HepG2 (cell line): ENCODE measurements at regions not wholly inside any gene's neighbourhood (a gene's known extent, or its start where the extent isn't known, plus 50 kb on each side); places are given as distances from the start of the nearest gene placed in this dataset.
A peak's percentile ranks its signal among the peaks of the same experiment; 100 is the strongest.

Experiments
- BORCS8-MEF2B ChIP-seq: sonication (generic); formaldehyde crosslinking; IDR thresholded peaks from 2 replicates; pipeline ENCODE4 v1.8.0; 2022; ENCODE audit warnings: mild to moderate bottlenecking, missing genetic modification reagents
- FOSL1 ChIP-seq: sonication (generic); formaldehyde crosslinking; IDR thresholded peaks from 2 replicates; pipeline ENCODE4 v1.9.0; 2021; ENCODE audit warnings: missing genetic modification reagents, borderline replicate concordance
- GFI1 ChIP-seq: sonication (generic); formaldehyde crosslinking; IDR thresholded peaks from 2 replicates; pipeline ENCODE4 v1.5.0; 2020; ENCODE audit warnings: missing genetic modification reagents, mild to moderate bottlenecking, borderline replicate concordance
- HNF4G ChIP-seq, 2 experiments: sonication (generic) in 1 of 2; formaldehyde crosslinking in 1 of 2; IDR thresholded peaks; 2 replicates each; pipeline versions ENCODE4 v1.4.0 to v1.6.1; 2011 to 2020; ENCODE audit warnings: borderline replicate concordance in 2 of 2, low read depth in 2 of 2, mild to moderate bottlenecking in 2 of 2, low read length in 1 of 2, missing genetic modification reagents in 1 of 2, moderate library complexity in 1 of 2
- MYC ChIP-seq: sonication (generic); formaldehyde crosslinking; IDR thresholded peaks from 2 replicates; pipeline ENCODE4 v1.9.0; 2021; ENCODE audit warnings: missing genetic modification reagents, borderline replicate concordance
- PRMT3 ChIP-seq: sonication (generic); formaldehyde crosslinking; IDR thresholded peaks from 2 replicates; pipeline ENCODE4 v1.8.1; 2022; ENCODE audit warnings: low read depth, mild to moderate bottlenecking, moderate library complexity, missing genetic modification reagents, borderline replicate concordance
- RORA ChIP-seq: sonication (generic); formaldehyde crosslinking; IDR thresholded peaks from 2 replicates; pipeline ENCODE4 v1.5.0; 2020; ENCODE audit warnings: mild to moderate bottlenecking, missing genetic modification reagents, moderate library complexity
- THYN1 ChIP-seq: sonication (generic); formaldehyde crosslinking; IDR thresholded peaks from 2 replicates; pipeline ENCODE4 v1.8.1; 2023; ENCODE audit warnings: low read depth, mild to moderate bottlenecking, moderate library complexity, missing genetic modification reagents, borderline replicate concordance
- U2AF2 ChIP-seq: fragments of 200-400 bp; formaldehyde crosslinking; IDR thresholded peaks from 2 replicates; pipeline ENCODE4 v1.6.1; 2017; ENCODE audit warnings: low read depth, mild to moderate bottlenecking, low read length
- YEATS2 ChIP-seq: sonication (generic); formaldehyde crosslinking; IDR thresholded peaks from 2 replicates; pipeline ENCODE4 v1.4.0; 2020; ENCODE audit warnings: missing genetic modification reagents, borderline replicate concordance
- ZFY ChIP-seq: sonication (generic); formaldehyde crosslinking; IDR thresholded peaks from 2 replicates; pipeline ENCODE4 v1.4.0; 2020; ENCODE audit warnings: missing genetic modification reagents
- ZHX2 ChIP-seq, 2 experiments: sonication (generic) in 1 of 2; formaldehyde crosslinking in 1 of 2; IDR thresholded peaks; 2 replicates each; pipeline versions ENCODE4 v1.6.1 to v1.9.0; 2014 to 2022; ENCODE audit warnings: antibody characterized with exemption in 1 of 2, borderline replicate concordance in 1 of 2, inconsistent platforms in 1 of 2, low read depth in 1 of 2, missing genetic modification reagents in 1 of 2
- ZNF10 ChIP-seq: sonication (generic); formaldehyde crosslinking; IDR thresholded peaks from 2 replicates; pipeline ENCODE4 v1.4.0; 2020; ENCODE audit warnings: mild to moderate bottlenecking, low read depth, missing genetic modification reagents, borderline replicate concordance
- ZNF3 ChIP-seq: IDR thresholded peaks from 2 replicates; pipeline ENCODE4 v1.7.0; 2017; ENCODE audit warnings: inconsistent platforms
- ZNF451 ChIP-seq: sonication (generic); formaldehyde crosslinking; IDR thresholded peaks from 2 replicates; pipeline ENCODE4 v1.5.0; 2020; ENCODE audit warnings: mild to moderate bottlenecking, missing genetic modification reagents
- ZNF724P ChIP-seq: sonication (generic); formaldehyde crosslinking; IDR thresholded peaks from 2 replicates; pipeline ENCODE4 v1.8.0; 2022; ENCODE audit warnings: missing genetic modification reagents, borderline replicate concordance
- ZNF768 ChIP-seq: sonication (generic); formaldehyde crosslinking; IDR thresholded peaks from 2 replicates; pipeline ENCODE4 v1.4.0; 2020; ENCODE audit warnings: missing genetic modification reagents
- ZNF891 ChIP-seq: sonication (generic); formaldehyde crosslinking; IDR thresholded peaks from 2 replicates; pipeline ENCODE4 v1.5.0; 2020; ENCODE audit warnings: mild to moderate bottlenecking, missing genetic modification reagents
- TF ChIP-seq, protein P1 (sequence below): sonication (generic); formaldehyde crosslinking; IDR thresholded peaks from 2 replicates; pipeline ENCODE4 v1.4.0; 2020; ENCODE audit warnings: missing genetic modification reagents

GRCh38 chr2:62568983-62569837 is 63.2 kb upstream of the TMEM17 start (continued):
- TF ChIP-seq, protein P1, sequence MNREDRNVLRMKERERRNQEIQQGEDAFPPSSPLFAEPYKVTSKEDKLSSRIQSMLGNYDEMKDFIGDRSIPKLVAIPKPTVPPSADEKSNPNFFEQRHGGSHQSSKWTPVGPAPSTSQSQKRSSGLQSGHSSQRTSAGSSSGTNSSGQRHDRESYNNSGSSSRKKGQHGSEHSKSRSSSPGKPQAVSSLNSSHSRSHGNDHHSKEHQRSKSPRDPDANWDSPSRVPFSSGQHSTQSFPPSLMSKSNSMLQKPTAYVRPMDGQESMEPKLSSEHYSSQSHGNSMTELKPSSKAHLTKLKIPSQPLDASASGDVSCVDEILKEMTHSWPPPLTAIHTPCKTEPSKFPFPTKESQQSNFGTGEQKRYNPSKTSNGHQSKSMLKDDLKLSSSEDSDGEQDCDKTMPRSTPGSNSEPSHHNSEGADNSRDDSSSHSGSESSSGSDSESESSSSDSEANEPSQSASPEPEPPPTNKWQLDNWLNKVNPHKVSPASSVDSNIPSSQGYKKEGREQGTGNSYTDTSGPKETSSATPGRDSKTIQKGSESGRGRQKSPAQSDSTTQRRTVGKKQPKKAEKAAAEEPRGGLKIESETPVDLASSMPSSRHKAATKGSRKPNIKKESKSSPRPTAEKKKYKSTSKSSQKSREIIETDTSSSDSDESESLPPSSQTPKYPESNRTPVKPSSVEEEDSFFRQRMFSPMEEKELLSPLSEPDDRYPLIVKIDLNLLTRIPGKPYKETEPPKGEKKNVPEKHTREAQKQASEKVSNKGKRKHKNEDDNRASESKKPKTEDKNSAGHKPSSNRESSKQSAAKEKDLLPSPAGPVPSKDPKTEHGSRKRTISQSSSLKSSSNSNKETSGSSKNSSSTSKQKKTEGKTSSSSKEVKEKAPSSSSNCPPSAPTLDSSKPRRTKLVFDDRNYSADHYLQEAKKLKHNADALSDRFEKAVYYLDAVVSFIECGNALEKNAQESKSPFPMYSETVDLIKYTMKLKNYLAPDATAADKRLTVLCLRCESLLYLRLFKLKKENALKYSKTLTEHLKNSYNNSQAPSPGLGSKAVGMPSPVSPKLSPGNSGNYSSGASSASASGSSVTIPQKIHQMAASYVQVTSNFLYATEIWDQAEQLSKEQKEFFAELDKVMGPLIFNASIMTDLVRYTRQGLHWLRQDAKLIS = no peak; the same call in 1 of the 2 replicates
- no peak for TF ChIP-seq U2AF2
- peak; percentile 97 for TF ChIP-seq ZNF3 (CRISPR knock-in tag)
- no peak for TF ChIP-seq MYC (CRISPR knock-in tag)
- TF ChIP-seq ZNF10 (CRISPR knock-in tag) = no peak
- TF ChIP-seq ZNF768 (CRISPR knock-in tag) = no peak
- TF ChIP-seq ZFY (CRISPR knock-in tag) = peak; percentile 16; the same call in 1 of the 2 replicates
- no peak for TF ChIP-seq BORCS8-MEF2B
- no peak for TF ChIP-seq ZNF451
- peak; percentile 97 for TF ChIP-seq HNF4G (IDR thresholded peaks at IDR 0.05; ENCODE audit: borderline replicate concordance, low read depth, low read length)
- TF ChIP-seq HNF4G (CRISPR knock-in tag; IDR thresholded peaks at IDR 0.05; ENCODE audit: borderline replicate concordance, low read depth) = peak; percentile 64; the same call in 1 of the 2 replicates
- no peak for TF ChIP-seq YEATS2 (CRISPR knock-in tag)
- TF ChIP-seq ZHX2 (IDR thresholded peaks at IDR 0.05; ENCODE audit: low read depth) = no peak; the same call in 1 of the 2 replicates
- TF ChIP-seq ZHX2 (CRISPR knock-in tag; IDR thresholded peaks at IDR 0.05; ENCODE audit: borderline replicate concordance) = no peak
- TF ChIP-seq FOSL1 (CRISPR knock-in tag) = no peak
- TF ChIP-seq GFI1 (CRISPR knock-in tag) = no peak; the same call in 1 of the 2 replicates
- TF ChIP-seq THYN1 (CRISPR knock-in tag) = no peak
- TF ChIP-seq ZNF724P = no peak
- no peak for TF ChIP-seq PRMT3 (CRISPR knock-in tag)
- no peak for TF ChIP-seq RORA (CRISPR knock-in tag)
- TF ChIP-seq ZNF891 (CRISPR knock-in tag) = no peak
